Nephron (organoid): ENCODE measurements at regions not wholly inside any gene's neighbourhood (a gene's known extent, or its start where the extent isn't known, plus 50 kb on each side); places are given as distances from the start of the nearest gene placed in this dataset.

Source experiments
- H3K27ac Mint-ChIP-seq, 3 experiments: 2 replicates each; pipeline ENCODE4 v1.8.0; 2020; ENCODE audit warnings: mixed read lengths in 3 of 3, mild to moderate bottlenecking in 2 of 3, moderate library complexity in 1 of 3
- H3K27me3 Mint-ChIP-seq: 2 replicates; pipeline ENCODE4 v1.8.0; 2021; ENCODE audit warnings: low read depth, mild to moderate bottlenecking, moderate library complexity, mixed read lengths
- H3K36me3 Mint-ChIP-seq: 2 replicates; pipeline ENCODE4 v1.8.0; 2020; ENCODE audit warnings: low read depth, mixed read lengths
- H3K4me1 Mint-ChIP-seq: 2 replicates; pipeline ENCODE4 v1.8.0; 2020; ENCODE audit warnings: mixed read lengths
- H3K4me3 Mint-ChIP-seq, 3 experiments: 2 replicates each; pipeline ENCODE4 v1.8.0; 2020; ENCODE audit warnings: mild to moderate bottlenecking in 3 of 3, mixed read lengths in 3 of 3, moderate library complexity in 2 of 3
- H3K9me3 Mint-ChIP-seq: 2 replicates; pipeline ENCODE4 v1.8.0; 2020; ENCODE audit warnings: mixed read lengths
- CTCF ChIP-seq, 3 experiments: fragments of 200-600 bp; sonication (generic); IDR thresholded peaks; one replicate each; pipeline ENCODE4 v1.5.0; 2021; ENCODE audit warnings: antibody characterized with exemption in 3 of 3; ENCODE audit not compliant: unreplicated experiment in 3 of 3

- Mint-ChIP-seq H3K36me3 (peaks cover 5% of the 10 kb centered on the region), H3K4me1 (peaks cover 4% of the 10 kb centered on the region), H3K27me3 (peaks cover 29% of the 10 kb centered on the region), H3K27ac (no peak overlapping the region), H3K9me3 (peaks cover 25% of the 10 kb centered on the region), H3K4me3 (peak overlapping the region; percentile 66 to 86 (median 81))
- TF ChIP-seq CTCF (IDR thresholded peaks at IDR 0.05; ENCODE audit: unreplicated experiment in 3 of 3): peak; percentile 88 to 95 (median 93)
Measured at GRCh38 chr6:166097914-166098522, 69.6 kb downstream of the TBXT start.

GRCh38 chr6:166087852-166088251 lies 79.8 kb downstream of the TBXT start:
- H3K9me3 Mint-ChIP-seq: peaks cover 3% of the 10 kb centered on the region
- H3K27ac Mint-ChIP-seq: no peak overlapping the region
- peaks cover 9% of the 10 kb centered on the region for H3K27me3 Mint-ChIP-seq
- H3K4me3 Mint-ChIP-seq: no peak overlapping the region
- H3K36me3 Mint-ChIP-seq: no peaks in the 10 kb centered on the region
- TF ChIP-seq CTCF (IDR thresholded peaks at IDR 0.05; ENCODE audit: unreplicated experiment in 3 of 3): no peak
- H3K4me1 Mint-ChIP-seq: no peaks in the 10 kb centered on the region

GRCh38 chr6:166087246-166087645 lies 80.4 kb downstream of the TBXT start:
- H3K27ac Mint-ChIP-seq: peak overlapping the region; percentile 25 to 75 (median 59)
- peaks cover 3% of the 10 kb centered on the region for H3K9me3 Mint-ChIP-seq
- H3K4me3 Mint-ChIP-seq: no peak overlapping the region
- H3K4me1 Mint-ChIP-seq: no peaks in the 10 kb centered on the region
- peaks cover 9% of the 10 kb centered on the region for H3K27me3 Mint-ChIP-seq
- no peak for TF ChIP-seq CTCF (IDR thresholded peaks at IDR 0.05; ENCODE audit: unreplicated experiment in 3 of 3)
- H3K36me3 Mint-ChIP-seq: no peaks in the 10 kb centered on the region

- Mint-ChIP-seq H3K4me3 (no peak overlapping the region), H3K9me3 (peaks cover 3% of the 10 kb centered on the region)
- TF ChIP-seq CTCF (IDR thresholded peaks at IDR 0.05; ENCODE audit: unreplicated experiment in 3 of 3): no peak
Measured at GRCh38 chr6:166085500-166085899, 82.2 kb downstream of the TBXT start.

GRCh38 chr6:166084951-166085350 lies 82.7 kb downstream of the TBXT start:
- no peak for TF ChIP-seq CTCF (IDR thresholded peaks at IDR 0.05; ENCODE audit: unreplicated experiment in 3 of 3)
- H3K27me3 Mint-ChIP-seq: peaks cover 17% of the 10 kb centered on the region
- H3K36me3 Mint-ChIP-seq: no peaks in the 10 kb centered on the region
- peaks cover 3% of the 10 kb centered on the region for H3K9me3 Mint-ChIP-seq
- no peak overlapping the region for H3K27ac Mint-ChIP-seq
- no peaks in the 10 kb centered on the region for H3K4me1 Mint-ChIP-seq
- no peak overlapping the region for H3K4me3 Mint-ChIP-seq

More at GRCh38 chr6:166085500-166085899, 82.2 kb downstream of the TBXT start:
- Mint-ChIP-seq H3K36me3 (no peaks in the 10 kb centered on the region), H3K27me3 (peaks cover 16% of the 10 kb centered on the region), H3K4me1 (no peaks in the 10 kb centered on the region), H3K27ac (no peak overlapping the region)

- Mint-ChIP-seq H3K27ac (no peak overlapping the region), H3K9me3 (no peaks in the 10 kb centered on the region), H3K4me1 (peaks cover 21% of the 10 kb centered on the region), H3K36me3 (no peaks in the 10 kb centered on the region), H3K4me3 (no peak overlapping the region), H3K27me3 (peaks cover 9% of the 10 kb centered on the region)
- TF ChIP-seq CTCF (IDR thresholded peaks at IDR 0.05; ENCODE audit: unreplicated experiment in 3 of 3): no peak
Measured at GRCh38 chr6:166079841-166080240, 87.8 kb downstream of the TBXT start.
